HCT116 (cell line): ENCODE measurements at regions not wholly inside any gene's neighbourhood (a gene's known extent, or its start where the extent isn't known, plus 50 kb on each side); places are given as distances from the start of the nearest gene placed in this dataset.

ENCODE experiments used
- CBX3 ChIP-seq: IDR thresholded peaks from 2 replicates; pipeline ENCODE4 v1.6.1; 2012; ENCODE audit warnings: low read depth
- CEBPB ChIP-seq: IDR thresholded peaks from 2 replicates; pipeline ENCODE4 v1.6.1; 2012; ENCODE audit warnings: low read depth
- EGR1 ChIP-seq: IDR thresholded peaks from 2 replicates; pipeline ENCODE4 v1.6.1; 2012; ENCODE audit warnings: low read depth
- ELF1 ChIP-seq: IDR thresholded peaks from 2 replicates; pipeline ENCODE4 v1.6.1; 2012; ENCODE audit warnings: low read depth, borderline replicate concordance
- EZH2 ChIP-seq: fragments of 200-600 bp; sonication (generic); IDR thresholded peaks from 2 replicates; pipeline ENCODE4 v1.6.1; 2017; ENCODE audit warnings: antibody characterized with exemption, mixed run types
- EZH2phosphoT487 ChIP-seq: fragments of 200-600 bp; IDR thresholded peaks from 2 replicates; pipeline ENCODE4 v1.6.1; 2018; ENCODE audit warnings: antibody characterized with exemption, borderline replicate concordance
- POLR2A ChIP-seq: IDR thresholded peaks from 2 replicates; pipeline ENCODE4 v1.7.0; 2011; ENCODE audit warnings: borderline replicate concordance; ENCODE audit not compliant: insufficient read depth, insufficient read length; ENCODE audit errors: extremely low read depth
- POLR2AphosphoS5 ChIP-seq: IDR thresholded peaks from 2 replicates; pipeline ENCODE4 v1.6.1; 2011; ENCODE audit warnings: mild to moderate bottlenecking, low read depth, low read length, moderate library complexity
- RAD21 ChIP-seq: IDR thresholded peaks from 2 replicates; pipeline ENCODE4 v1.6.1; 2012; ENCODE audit warnings: low read depth, mild to moderate bottlenecking
- SRF ChIP-seq: IDR thresholded peaks from 2 replicates; pipeline ENCODE4 v1.6.1; 2012; ENCODE audit warnings: low read depth
- YY1 ChIP-seq: IDR thresholded peaks from 2 replicates; pipeline ENCODE4 v1.6.1; 2011; ENCODE audit warnings: low read length, low read depth, moderate library complexity, mild to moderate bottlenecking; ENCODE audit not compliant: insufficient replicate concordance; ENCODE audit errors: extremely low read depth
- TF ChIP-seq, protein P1 (sequence below): IDR thresholded peaks from 2 replicates; pipeline ENCODE4 v1.6.1; 2012
- TF ChIP-seq, protein P2 (sequence below), 3 experiments: fragments of 200-600 bp in 1 of 3; sonication (generic) in 1 of 3; IDR thresholded peaks in 2 of 3; conservative IDR thresholded peaks in 1 of 3; 2 replicates each; pipeline ENCODE4 v1.5.1; 2012 to 2017; ENCODE audit warnings: low read depth in 2 of 3, low read length in 2 of 3, antibody characterized with exemption in 1 of 3, borderline replicate concordance in 1 of 3, control low read depth in 1 of 3, mild to moderate bottlenecking in 1 of 3, mixed read lengths in 1 of 3, mixed run types in 1 of 3, moderate library complexity in 1 of 3; ENCODE audit not compliant: insufficient read depth in 1 of 3

DNA sequence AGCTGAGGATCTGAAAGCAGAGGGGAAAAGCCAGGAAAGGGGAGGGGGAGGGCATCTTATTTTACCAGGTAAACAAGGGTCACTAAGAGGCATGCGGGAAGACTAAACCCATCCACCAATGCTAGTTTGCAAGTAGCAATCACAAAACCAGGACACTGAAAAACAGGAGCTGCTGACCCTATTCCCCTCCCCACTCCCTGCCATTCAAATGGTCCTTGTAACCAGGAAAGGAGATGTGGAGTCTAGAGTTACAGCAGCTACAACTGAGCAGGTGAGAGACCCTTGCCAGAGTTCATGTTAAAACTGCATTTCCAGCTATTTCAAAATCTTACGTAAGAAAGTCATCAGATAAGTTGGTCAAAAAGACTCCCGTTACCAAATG lies 85.3 kb upstream of the SIMC1 start:
- TF ChIP-seq, protein P1, sequence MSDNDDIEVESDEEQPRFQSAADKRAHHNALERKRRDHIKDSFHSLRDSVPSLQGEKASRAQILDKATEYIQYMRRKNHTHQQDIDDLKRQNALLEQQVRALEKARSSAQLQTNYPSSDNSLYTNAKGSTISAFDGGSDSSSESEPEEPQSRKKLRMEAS, result no peak
- TF ChIP-seq, protein P2, sequence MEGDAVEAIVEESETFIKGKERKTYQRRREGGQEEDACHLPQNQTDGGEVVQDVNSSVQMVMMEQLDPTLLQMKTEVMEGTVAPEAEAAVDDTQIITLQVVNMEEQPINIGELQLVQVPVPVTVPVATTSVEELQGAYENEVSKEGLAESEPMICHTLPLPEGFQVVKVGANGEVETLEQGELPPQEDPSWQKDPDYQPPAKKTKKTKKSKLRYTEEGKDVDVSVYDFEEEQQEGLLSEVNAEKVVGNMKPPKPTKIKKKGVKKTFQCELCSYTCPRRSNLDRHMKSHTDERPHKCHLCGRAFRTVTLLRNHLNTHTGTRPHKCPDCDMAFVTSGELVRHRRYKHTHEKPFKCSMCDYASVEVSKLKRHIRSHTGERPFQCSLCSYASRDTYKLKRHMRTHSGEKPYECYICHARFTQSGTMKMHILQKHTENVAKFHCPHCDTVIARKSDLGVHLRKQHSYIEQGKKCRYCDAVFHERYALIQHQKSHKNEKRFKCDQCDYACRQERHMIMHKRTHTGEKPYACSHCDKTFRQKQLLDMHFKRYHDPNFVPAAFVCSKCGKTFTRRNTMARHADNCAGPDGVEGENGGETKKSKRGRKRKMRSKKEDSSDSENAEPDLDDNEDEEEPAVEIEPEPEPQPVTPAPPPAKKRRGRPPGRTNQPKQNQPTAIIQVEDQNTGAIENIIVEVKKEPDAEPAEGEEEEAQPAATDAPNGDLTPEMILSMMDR (IDR thresholded peaks at IDR 0.05 in 2 of 3, conservative IDR thresholded peaks at IDR 0.05 in 1 of 3; ENCODE audit: borderline replicate concordance in 1 of 3, insufficient read depth in 1 of 3, low read depth in 2 of 3, low read length in 2 of 3), result no peak
- no peak for TF ChIP-seq CEBPB
- no peak for TF ChIP-seq POLR2AphosphoS5
- no peak for TF ChIP-seq EZH2
- TF ChIP-seq RAD21, result no peak
- TF ChIP-seq SRF, result no peak
- no peak for TF ChIP-seq ELF1
- no peak for TF ChIP-seq YY1
- no peak for TF ChIP-seq EZH2phosphoT487
- TF ChIP-seq CBX3, result no peak
- no peak for TF ChIP-seq POLR2A
- TF ChIP-seq EGR1, result no peak
